ENCODE measurements at regions not wholly inside any gene's neighbourhood (a gene's known extent, or its start where the extent isn't known, plus 50 kb on each side); places are given as distances from the start of the nearest gene placed in this dataset.

- TF ChIP-seq CTCF (IDR thresholded peaks at IDR 0.05) (no peak), EZH2 (IDR thresholded peaks at IDR 0.05; ENCODE audit: borderline replicate concordance, insufficient read depth, low read depth, low read length, poor library complexity, severe bottlenecking) (no peak)
Measured at GRCh38 chr6:146892613-146893401, 294.0 kb downstream of the ADGB start.

Data from B cell (primary cell).